Mesenchymal stem cell (in vitro differentiated cells and primary cell): ENCODE measurements at regions not wholly inside any gene's neighbourhood (a gene's known extent, or its start where the extent isn't known, plus 50 kb on each side); places are given as distances from the start of the nearest gene placed in this dataset.

Source experiments
- DNase-seq: peaks from one replicate; pipeline ENCODE4 v3.0.0-alpha.2; 2013
- H2AFZ ChIP-seq: one replicate; pipeline ENCODE4 v1.6.1; 2013; ENCODE audit warnings: low read depth, mild to moderate bottlenecking, control low read depth, inconsistent platforms, low read length, moderate library complexity
- H2AK5ac ChIP-seq: 2 replicates; pipeline ENCODE4 v1.6.1; 2013; ENCODE audit warnings: low read length, moderate library complexity, mild to moderate bottlenecking, inconsistent platforms; ENCODE audit not compliant: severe bottlenecking
- H2BK120ac ChIP-seq: one replicate; pipeline ENCODE4 v1.6.1; 2013; ENCODE audit warnings: low read depth, mild to moderate bottlenecking, inconsistent platforms, low read length, moderate library complexity
- H2BK12ac ChIP-seq, 2 experiments: one replicate each; pipeline ENCODE4 v1.6.1; 2013; ENCODE audit warnings: inconsistent platforms in 2 of 2, low read length in 2 of 2, mild to moderate bottlenecking in 2 of 2, moderate library complexity in 2 of 2, control low read depth in 1 of 2
- H2BK15ac ChIP-seq: one replicate; pipeline ENCODE4 v1.6.1; 2013; ENCODE audit warnings: mild to moderate bottlenecking, low read depth, inconsistent platforms; ENCODE audit not compliant: poor library complexity, severe bottlenecking
- H2BK5ac ChIP-seq: 2 replicates; pipeline ENCODE4 v1.6.1; 2013; ENCODE audit warnings: low read depth, mild to moderate bottlenecking, low read length, control low read depth, inconsistent platforms; ENCODE audit not compliant: poor library complexity, severe bottlenecking
- H3K14ac ChIP-seq, 2 experiments: one replicate each; pipeline ENCODE4 v1.6.1; 2013; ENCODE audit warnings: inconsistent platforms in 2 of 2, low read length in 2 of 2, control low read depth in 1 of 2, mild to moderate bottlenecking in 1 of 2, moderate library complexity in 1 of 2
- H3K18ac ChIP-seq, 2 experiments: one replicate each; pipeline ENCODE4 v1.6.1; 2013; ENCODE audit warnings: inconsistent platforms in 2 of 2, low read length in 2 of 2, control low read depth in 1 of 2, low read depth in 1 of 2, mild to moderate bottlenecking in 1 of 2
- H3K23ac ChIP-seq, 2 experiments: one replicate each; pipeline ENCODE4 v1.6.1; 2013; ENCODE audit warnings: inconsistent platforms in 2 of 2, low read length in 2 of 2, mild to moderate bottlenecking in 2 of 2, moderate library complexity in 2 of 2, control low read depth in 1 of 2
- H3K27ac ChIP-seq: 2 replicates; pipeline ENCODE4 v1.5.1; 2013; ENCODE audit warnings: mild to moderate bottlenecking, moderate library complexity, low read length, control low read depth, inconsistent platforms; ENCODE audit not compliant: poor library complexity, severe bottlenecking
- H3K27me3 ChIP-seq, 2 experiments: 2 replicates each; pipeline versions ENCODE4 v1.6.1 to v1.7.0; 2013; ENCODE audit warnings: low read length in 2 of 2, mild to moderate bottlenecking in 2 of 2, moderate library complexity in 2 of 2, control low read depth in 1 of 2, inconsistent platforms in 1 of 2; ENCODE audit not compliant: control insufficient read depth in 1 of 2, insufficient read depth in 1 of 2
- H3K36me3 ChIP-seq, 2 experiments: 2 replicates each; pipeline versions ENCODE4 v1.6.1 to v1.7.0; 2013; ENCODE audit warnings: low read length in 2 of 2, control low read depth in 1 of 2, inconsistent platforms in 1 of 2, low read depth in 1 of 2, mild to moderate bottlenecking in 1 of 2; ENCODE audit not compliant: insufficient read depth in 2 of 2, control insufficient read depth in 1 of 2
- H3K4ac ChIP-seq, 2 experiments: one replicate each; pipeline ENCODE4 v1.6.1; 2013; ENCODE audit warnings: inconsistent platforms in 2 of 2, low read length in 2 of 2, mild to moderate bottlenecking in 2 of 2, moderate library complexity in 2 of 2, control low read depth in 1 of 2, low read depth in 1 of 2
- H3K4me1 ChIP-seq: 2 replicates; pipeline ENCODE4 v1.6.1; 2013; ENCODE audit warnings: low read depth, low read length, control low read depth; ENCODE audit not compliant: control insufficient read depth, insufficient read depth
- H3K4me2 ChIP-seq: 2 replicates; pipeline ENCODE4 v1.6.1; 2013; ENCODE audit warnings: low read length, mild to moderate bottlenecking, inconsistent platforms; ENCODE audit not compliant: poor library complexity, severe bottlenecking
- H3K4me3 ChIP-seq, 2 experiments: 2 replicates each; pipeline versions ENCODE4 v1.5.1 to v1.7.0; 2013; ENCODE audit warnings: low read length in 2 of 2, mild to moderate bottlenecking in 2 of 2, control low read depth in 1 of 2, low read depth in 1 of 2; ENCODE audit not compliant: insufficient read depth in 1 of 2
- H3K79me1 ChIP-seq: replicated peaks from 2 replicates; pipeline ENCODE4 v1.6.1; 2013; ENCODE audit warnings: mild to moderate bottlenecking, control low read depth, low read length, inconsistent platforms; ENCODE audit not compliant: poor library complexity, severe bottlenecking
- H3K9ac ChIP-seq: 2 replicates; pipeline ENCODE4 v1.7.0; 2013; ENCODE audit warnings: mild to moderate bottlenecking, low read length, moderate library complexity
- H3K9me3 ChIP-seq: 2 replicates; pipeline ENCODE4 v1.7.0; 2013; ENCODE audit warnings: mild to moderate bottlenecking, low read length; ENCODE audit not compliant: control insufficient read depth
- H4K8ac ChIP-seq: one replicate; pipeline ENCODE4 v1.6.1; 2013; ENCODE audit warnings: inconsistent platforms, mild to moderate bottlenecking, low read length, moderate library complexity
- H4K91ac ChIP-seq: one replicate; pipeline ENCODE4 v1.6.1; 2013; ENCODE audit warnings: mild to moderate bottlenecking, low read length, inconsistent platforms
- WGBS: methylation state at CpG from one replicate; pipeline ENCODE4 v1.1.7; 2013; ENCODE audit warnings: mixed read lengths; 5-methylcytosine and 5-hydroxymethylcytosine counted together

- H3K4ac ChIP-seq = no peak overlapping the region
These were observed 165.7 kb upstream of the PTPRK start for GRCh38 chr6:128686084-128686483.

DNA sequence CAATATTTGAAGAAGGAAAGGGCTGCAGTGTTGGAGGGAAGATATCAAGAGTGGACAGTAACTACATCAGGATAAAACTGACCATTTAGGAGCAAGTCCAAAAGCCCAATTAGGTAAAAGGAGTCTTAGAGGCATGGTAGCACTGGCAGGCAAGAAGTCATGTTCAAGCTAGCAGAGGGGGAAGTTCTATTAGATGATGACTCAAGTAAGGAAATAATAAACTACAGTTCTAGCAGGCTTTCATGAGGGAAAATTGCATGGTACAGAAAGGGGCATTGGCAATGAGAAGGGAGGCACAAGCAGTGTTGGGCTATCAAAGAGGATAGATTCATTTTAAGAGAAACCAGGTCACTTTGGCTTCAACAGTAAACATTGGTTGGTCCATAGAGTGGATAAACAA, 156.1 kb upstream of the PTPRK start:
- Histone ChIP-seq H3K23ac (no peak overlapping the region), H3K4me2 (no peak overlapping the region), H3K9me3 (no peaks in the 10 kb centered on the region), H2BK15ac (no peak overlapping the region), H3K79me1 (no peaks in the 10 kb centered on the region), H3K18ac (no peak overlapping the region), H2AK5ac (no peak overlapping the region), H3K4me1 (no peaks in the 10 kb centered on the region), H3K36me3 (no peaks in the 10 kb centered on the region), H2BK120ac (no peak overlapping the region), H3K14ac (no peak overlapping the region), H3K4ac (no peak overlapping the region), H4K91ac (no peak overlapping the region), H2AFZ (no peak overlapping the region), H3K4me3 (no peak overlapping the region), H4K8ac (no peak overlapping the region), H2BK12ac (no peak overlapping the region), H2BK5ac (no peak overlapping the region), H3K27me3 (no peaks in the 10 kb centered on the region), H3K27ac (no peak overlapping the region), H3K9ac (no peak overlapping the region)
- no peak for DNase-seq

More at GRCh38 chr6:128686084-128686483, 165.7 kb upstream of the PTPRK start:
- Histone ChIP-seq H2BK5ac (no peak overlapping the region), H2BK15ac (no peak overlapping the region), H3K18ac (no peak overlapping the region), H3K23ac (no peak overlapping the region), H2BK12ac (no peak overlapping the region), H3K14ac (no peak overlapping the region), H4K8ac (no peak overlapping the region), H2AFZ (no peak overlapping the region), H3K36me3 (no peaks in the 10 kb centered on the region), H3K4me3 (no peak overlapping the region), H3K79me1 (no peaks in the 10 kb centered on the region), H2AK5ac (no peak overlapping the region), H3K27ac (no peak overlapping the region), H3K9me3 (no peaks in the 10 kb centered on the region), H2BK120ac (no peak overlapping the region), H3K27me3 (no peaks in the 10 kb centered on the region), H4K91ac (no peak overlapping the region), H3K4me1 (no peaks in the 10 kb centered on the region), H3K4me2 (no peak overlapping the region), H3K9ac (no peak overlapping the region)
- DNase-seq = no peak

DNA sequence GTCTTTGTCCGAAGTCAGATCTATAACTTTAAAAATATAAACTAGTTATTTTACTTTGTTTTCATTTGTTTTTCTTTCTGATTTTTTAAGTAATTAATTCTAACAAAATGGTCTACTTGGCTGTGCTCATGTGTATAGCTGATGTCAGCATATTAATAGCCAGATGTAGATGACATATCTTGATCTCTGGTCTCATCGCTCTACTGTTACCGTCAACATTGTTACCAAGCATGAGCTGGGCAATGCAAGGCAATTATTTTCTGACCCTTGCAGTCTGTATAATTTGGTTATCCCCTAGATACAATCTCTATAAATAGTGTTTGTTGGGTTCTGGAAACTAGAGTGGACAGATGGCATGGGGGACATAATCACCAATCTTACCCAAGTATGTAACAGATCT, 151.6 kb upstream of the PTPRK start:
- no peak overlapping the region for H3K27ac ChIP-seq
- no peak overlapping the region for H2BK120ac ChIP-seq
- H3K14ac ChIP-seq = no peak overlapping the region
- no peak overlapping the region for H2AK5ac ChIP-seq
- no peak overlapping the region for H2AFZ ChIP-seq
- H3K4ac ChIP-seq = no peak overlapping the region
- H3K36me3 ChIP-seq = no peaks in the 10 kb centered on the region
- no peak overlapping the region for H3K9ac ChIP-seq
- no peak overlapping the region for H4K8ac ChIP-seq
- H3K9me3 ChIP-seq = no peaks in the 10 kb centered on the region
- no peaks in the 10 kb centered on the region for H3K79me1 ChIP-seq
- H3K4me3 ChIP-seq = no peak overlapping the region
- no peak overlapping the region for H2BK15ac ChIP-seq
- H3K4me1 ChIP-seq = no peaks in the 10 kb centered on the region
- no peak overlapping the region for H3K23ac ChIP-seq
- H3K27me3 ChIP-seq = no peaks in the 10 kb centered on the region
- H2BK5ac ChIP-seq = no peak overlapping the region
- no peak overlapping the region for H3K18ac ChIP-seq
- no peak for DNase-seq
- H4K91ac ChIP-seq = no peak overlapping the region
- no peak overlapping the region for H3K4me2 ChIP-seq
- H2BK12ac ChIP-seq = no peak overlapping the region
- WGBS = 100% methylated on average over 2 of the region's 3 CpGs

GRCh38 chr6:128667339-128667858, 147.0 kb upstream of the PTPRK start:
- no peak overlapping the region for H2BK120ac ChIP-seq
- no peaks in the 10 kb centered on the region for H3K79me1 ChIP-seq
- H2AK5ac ChIP-seq = no peak overlapping the region
- no peak overlapping the region for H3K18ac ChIP-seq
- H2AFZ ChIP-seq = no peak overlapping the region
- H3K27me3 ChIP-seq = no peaks in the 10 kb centered on the region
- 100% methylated on average over 4 of the region's 4 CpGs for WGBS
- no peak overlapping the region for H3K14ac ChIP-seq
- H2BK15ac ChIP-seq = no peak overlapping the region
- H3K4me2 ChIP-seq = no peak overlapping the region
- no peak overlapping the region for H2BK12ac ChIP-seq
- no peak overlapping the region for H3K4me3 ChIP-seq
- H4K8ac ChIP-seq = no peak overlapping the region
- DNase-seq = no peak
- H3K23ac ChIP-seq = no peak overlapping the region
- no peak overlapping the region for H3K9ac ChIP-seq
- H3K4me1 ChIP-seq = no peaks in the 10 kb centered on the region
- H3K27ac ChIP-seq = no peak overlapping the region
- no peak overlapping the region for H4K91ac ChIP-seq
- no peak overlapping the region for H3K4ac ChIP-seq
- H2BK5ac ChIP-seq = no peak overlapping the region
- H3K9me3 ChIP-seq = no peaks in the 10 kb centered on the region
- H3K36me3 ChIP-seq = no peaks in the 10 kb centered on the region
